HK-2 (cell line): ENCODE measurements at regions not wholly inside any gene's neighbourhood (a gene's known extent, or its start where the extent isn't known, plus 50 kb on each side); places are given as distances from the start of the nearest gene placed in this dataset.

Source experiments
- DNase-seq: peaks from one replicate; pipeline ENCODE4 v3.0.0-alpha.2; 2018; ENCODE audit not compliant: unreplicated experiment

GRCh38 chr4:20643631-20644030 is 56.6 kb upstream of the PACRGL start:
- DNase-seq = no peak

DNA sequence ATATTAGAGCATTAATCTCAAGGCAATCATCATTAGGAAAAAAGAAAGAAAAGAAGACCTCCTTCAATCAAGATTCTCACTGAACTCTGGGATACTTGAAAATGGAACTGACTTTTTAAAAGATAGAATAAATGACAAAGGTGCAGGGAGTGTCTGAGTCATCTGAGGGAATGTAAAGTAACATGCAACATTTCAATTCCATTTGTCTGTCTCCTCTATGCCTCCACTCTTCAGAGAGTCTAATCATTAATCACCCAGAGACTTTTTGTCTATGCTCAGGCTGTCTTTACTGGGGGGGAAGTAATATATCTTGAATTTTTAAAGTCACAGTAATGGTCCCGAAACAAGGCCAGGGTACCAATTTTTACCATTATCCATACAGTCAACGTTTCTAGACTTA is 55.0 kb upstream of the PACRGL start:
- DNase-seq = no peak

- DNase-seq = no peak
Observed at GRCh38 chr4:20646287-20646686, 54.0 kb upstream of the PACRGL start.
